ENCODE measurements at regions not wholly inside any gene's neighbourhood (a gene's known extent, or its start where the extent isn't known, plus 50 kb on each side); places are given as distances from the start of the nearest gene placed in this dataset.

GRCh38 chr15:26011916-26012315 lies 148.8 kb upstream of the ATP10A start:
- TF ChIP-seq POLR2A (IDR thresholded peaks at IDR 0.05) = no peak
- no peak for TF ChIP-seq CTCF (IDR thresholded peaks at IDR 0.05)
- TF ChIP-seq POLR2AphosphoS5 (IDR thresholded peaks at IDR 0.05; ENCODE audit: insufficient read depth in 1 of 2, low read depth in 1 of 2) = no peak

Data from vagina (tissue), 2 donors.